ENCODE measurements at regions not wholly inside any gene's neighbourhood (a gene's known extent, or its start where the extent isn't known, plus 50 kb on each side); places are given as distances from the start of the nearest gene placed in this dataset.
"Not testable (repeated sequence)": the region's sequence is repeated elsewhere in the genome, so short reads cannot be mapped to it uniquely, and the experiment has no call there.

DNA sequence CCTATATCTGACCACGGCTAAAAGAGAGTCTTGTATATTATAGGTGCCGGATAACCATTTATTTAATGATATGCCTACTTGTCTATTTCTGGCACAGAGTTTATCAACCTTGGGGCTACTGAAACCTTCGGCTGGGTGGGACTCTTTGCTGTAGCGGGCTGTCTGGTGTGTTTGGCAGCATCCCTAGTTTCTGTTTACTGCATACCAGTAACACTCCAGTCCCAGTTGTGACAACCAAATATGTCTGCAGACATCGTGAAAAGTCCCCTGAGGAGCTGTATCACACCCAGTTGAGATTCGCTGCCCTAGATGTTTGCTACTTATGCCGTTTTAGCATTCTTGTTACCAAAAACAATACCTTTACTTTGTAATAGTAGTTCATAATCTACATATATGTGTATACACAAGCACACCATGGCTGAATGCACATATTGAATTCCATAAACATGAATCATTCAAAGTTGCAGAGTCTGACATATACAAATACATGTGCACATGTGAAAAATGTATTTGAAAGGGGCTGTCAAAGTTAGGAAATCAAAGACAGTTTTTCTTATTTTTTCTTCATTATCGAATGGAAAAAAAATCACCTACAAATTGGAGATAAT, 89.1 kb upstream of the SHISA6 start (continued):
- TF ChIP-seq PHF8 (IDR thresholded peaks at IDR 0.05; ENCODE audit: borderline replicate concordance, low read length), result no peak

DNA sequence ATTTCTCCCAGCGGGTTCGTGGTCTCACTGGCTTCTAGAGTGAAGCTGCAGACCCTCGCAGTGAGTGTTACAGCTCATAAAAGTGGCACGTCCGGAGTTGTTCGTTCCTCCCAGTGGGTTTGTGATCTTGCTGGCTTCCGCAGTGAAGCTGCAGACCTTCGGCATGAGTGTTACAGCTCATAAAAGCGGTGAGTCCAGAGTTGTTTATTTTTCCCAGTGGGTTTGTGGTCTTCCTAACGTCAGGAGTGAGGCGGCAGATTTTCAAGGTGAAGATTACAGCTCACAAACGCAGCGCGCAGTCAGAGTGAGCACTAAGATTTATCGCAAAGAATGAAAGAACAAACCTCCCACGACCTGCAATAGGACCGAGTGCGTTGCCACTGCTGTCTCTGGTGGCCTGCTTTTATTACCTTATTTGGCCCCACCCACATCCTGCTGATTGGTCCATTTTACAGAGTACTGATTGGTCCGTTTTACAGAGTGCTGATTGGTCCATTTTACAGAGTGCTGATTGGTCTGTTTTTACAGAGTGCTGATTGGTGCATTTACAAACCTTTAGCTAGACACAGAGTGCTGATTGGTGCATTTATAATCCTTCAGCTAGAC, 90.0 kb upstream of the SHISA6 start:
- intact Hi-C loops (cut with micrococcal nuclease); POLR2A ChIA-PET; CTCF ChIA-PET (ENCODE audit: low intra/inter-chr PET ratio); H3K27ac ChIP-seq (ENCODE audit: extremely low read depth, low read depth, low read length); H3K4me1 ChIP-seq (replicated peaks in 1 of 2; ENCODE audit: control insufficient read depth in 2 of 2, insufficient read depth in 2 of 2, low read length in 2 of 2); H2AFZ ChIP-seq (ENCODE audit: low read depth, low read length); H3K9me3 ChIP-seq (replicated peaks; ENCODE audit: control insufficient read depth, insufficient read depth, low read depth, low read length); H4K20me1 ChIP-seq (replicated peaks; ENCODE audit: control insufficient read depth, insufficient read depth, low read length); DNase-seq (ENCODE audit: extremely low read depth in 1 of 4, low spot score in 3 of 4); in situ Hi-C loops (cut with MboI); H3K9me1 ChIP-seq (ENCODE audit: control insufficient read depth, insufficient read depth, low read length); H3K79me2 ChIP-seq (ENCODE audit: control insufficient read depth, insufficient read depth, low read length); BruUV-seq (replicated peaks); H3K36me3 ChIP-seq (ENCODE audit: control insufficient read depth, insufficient read depth, low read length); H3K4me2 ChIP-seq (ENCODE audit: insufficient read depth, low read length); ATAC-seq; H3K4me3 ChIP-seq; H3K9ac ChIP-seq (ENCODE audit: insufficient read depth in 1 of 2, low read depth in 2 of 2, low read length in 2 of 2); FAIRE-seq; H3K27me3 ChIP-seq (ENCODE audit: control insufficient read depth in 2 of 2, insufficient read depth in 2 of 2, low read length in 2 of 2): not testable (repeated sequence)
- peak; percentile 40 for TF ChIP-seq NFYB (IDR thresholded peaks at IDR 0.05; ENCODE audit: extremely low read depth, insufficient read length)
- 9% methylated on average over 18 of the region's 19 CpGs for WGBS (ENCODE audit: insufficient coverage, low coverage, missing lambda C conversion rate)
